HL-60/S4 (cell line): ENCODE measurements at regions not wholly inside any gene's neighbourhood (a gene's known extent, or its start where the extent isn't known, plus 50 kb on each side); places are given as distances from the start of the nearest gene placed in this dataset.

Source experiments
- in situ Hi-C: fragments of 300-500 bp; cut with MboI; formaldehyde crosslinking; loops from 2 replicates; pipeline ENCODE4 v1.14.3; 2022; ENCODE audit warnings: low sequenced_read_pairs

DNA sequence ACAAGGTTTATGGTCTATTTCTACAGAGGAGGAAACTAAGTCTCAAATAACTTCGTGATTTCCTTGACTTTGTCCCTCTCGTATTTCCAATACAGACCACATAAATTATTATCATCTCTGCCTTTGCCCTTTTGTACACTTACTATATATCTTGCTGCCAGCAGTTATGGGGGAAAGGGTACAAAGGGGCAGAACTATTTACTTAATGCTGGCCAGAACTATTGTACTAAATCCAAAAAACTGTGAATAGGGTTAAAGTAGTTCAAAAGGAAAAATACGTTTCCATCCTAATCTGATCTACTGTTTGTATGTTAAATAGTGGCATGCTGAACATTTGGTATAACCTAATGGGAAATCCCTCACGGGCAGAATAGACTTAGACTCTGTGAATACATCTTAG, 537.3 kb upstream of the SEMA6D start:
- in situ Hi-C loops = loop anchor here (25.0 kb wide), 1 partner anchor 807 kb away; no protein-coding TSS in a partner anchor

DNA sequence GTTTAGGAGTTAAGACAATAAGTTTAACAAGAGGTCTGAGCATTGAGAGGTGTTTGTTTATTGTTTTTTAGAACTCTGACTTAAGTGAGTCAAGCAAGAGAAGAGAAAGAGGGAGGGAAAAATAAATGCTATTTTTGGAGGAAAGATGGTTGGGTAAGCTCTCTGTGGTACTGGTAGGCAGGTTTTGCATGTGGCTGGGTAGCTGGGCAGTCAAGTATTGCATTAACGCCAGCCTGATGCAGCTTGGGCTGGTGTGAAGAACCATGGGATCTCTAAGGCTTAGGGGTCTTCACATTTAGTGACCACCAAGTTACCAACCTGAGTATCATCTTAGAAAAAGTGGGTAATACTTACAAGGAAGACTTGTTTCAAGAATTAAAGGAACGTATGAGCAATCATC, 534.5 kb upstream of the SEMA6D start:
- in situ Hi-C loops = loop anchor here (25.0 kb wide), 1 partner anchor 804 kb away; no protein-coding TSS in a partner anchor

DNA sequence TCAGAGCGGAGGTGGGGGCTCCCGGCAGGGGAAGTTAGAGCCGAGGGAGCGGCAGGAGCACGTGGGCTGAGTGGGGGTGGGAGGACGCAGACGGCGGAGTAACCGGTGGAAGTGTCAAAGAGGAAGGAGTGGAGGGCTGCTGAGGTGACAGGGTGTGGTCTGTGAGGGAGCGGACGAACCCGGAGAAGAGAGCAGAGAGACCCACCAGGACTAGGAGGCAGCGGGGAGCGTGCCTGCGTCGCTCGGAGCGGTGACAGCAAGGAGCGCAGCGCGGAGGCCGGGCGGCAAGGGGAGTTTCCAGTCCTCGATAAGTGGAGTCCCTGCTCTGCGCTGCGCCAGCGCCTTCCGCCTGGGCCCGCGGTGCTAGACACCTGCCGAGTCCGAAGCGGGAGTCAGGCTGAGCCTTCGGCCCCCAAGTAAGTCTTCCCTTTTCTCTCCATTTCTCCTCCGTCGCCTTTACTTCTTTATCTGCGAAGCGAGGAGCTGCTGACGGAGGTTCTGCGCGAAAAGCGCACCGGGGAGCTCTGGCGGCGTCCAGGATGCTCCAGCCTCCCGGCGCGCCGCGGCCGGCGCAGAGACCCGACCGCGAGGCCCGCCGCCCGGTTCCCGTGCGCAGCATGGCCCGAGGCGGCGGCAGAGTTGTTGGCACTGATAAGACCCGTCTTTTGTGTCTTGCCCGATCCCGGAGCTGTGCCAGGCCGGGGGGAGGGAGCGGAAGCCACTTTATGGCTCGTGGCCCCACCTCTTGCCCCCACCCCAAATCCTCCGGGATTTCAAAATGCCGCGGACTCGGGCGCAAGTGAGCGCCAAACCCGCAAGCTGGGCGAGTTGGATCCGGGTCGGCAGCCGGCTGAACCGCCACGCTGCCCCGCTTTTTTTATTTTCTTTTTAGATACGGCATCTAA, 533.0 kb upstream of the SEMA6D start:
- in situ Hi-C loops = loop anchor here (25.0 kb wide), 1 partner anchor 803 kb away; no protein-coding TSS in a partner anchor

DNA sequence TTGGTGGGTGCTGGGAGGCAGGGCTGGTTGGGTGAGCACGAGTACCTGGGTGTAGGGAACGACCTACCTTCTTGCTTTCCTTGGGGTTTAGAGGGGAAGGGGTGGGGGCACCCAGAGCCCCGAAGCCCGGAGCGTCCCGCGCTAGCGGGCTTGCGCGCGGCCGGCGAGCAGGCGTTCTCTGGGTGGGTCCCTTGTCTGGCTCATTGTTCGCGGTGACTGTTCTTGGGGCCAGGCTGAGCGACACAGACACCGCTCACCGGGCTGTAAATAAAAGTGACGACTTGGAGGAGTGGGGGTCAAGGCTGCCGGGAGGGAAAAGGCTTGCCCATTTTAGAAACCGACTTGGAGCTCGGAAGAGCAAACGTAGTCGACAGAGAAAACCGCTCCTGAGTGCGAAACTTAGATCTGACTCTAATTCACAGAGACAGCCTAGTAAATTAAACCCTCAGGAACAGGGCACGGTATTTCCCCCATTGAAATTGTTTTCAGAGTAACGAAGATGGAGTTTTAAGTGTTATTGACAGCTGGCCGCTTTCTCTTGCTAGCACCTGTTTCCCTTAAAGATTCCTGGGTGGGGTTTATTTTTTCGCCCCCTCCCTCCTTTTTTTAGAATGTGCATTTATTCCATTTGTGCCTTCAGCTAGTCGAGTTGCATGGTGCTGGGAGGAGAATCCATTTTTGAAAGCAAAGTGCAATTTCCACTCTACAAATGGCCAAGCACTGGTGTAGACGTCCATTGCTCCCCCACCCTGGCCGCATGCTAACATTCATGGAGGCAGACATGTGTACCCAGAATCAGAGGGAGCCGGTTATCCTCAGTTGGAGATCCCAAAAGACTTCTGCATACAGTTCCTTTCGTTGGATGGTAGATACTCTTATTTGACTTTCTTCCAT, 532.1 kb upstream of the SEMA6D start:
- in situ Hi-C loops = loop anchor here (25.0 kb wide), 1 partner anchor 802 kb away; no protein-coding TSS in a partner anchor

DNA sequence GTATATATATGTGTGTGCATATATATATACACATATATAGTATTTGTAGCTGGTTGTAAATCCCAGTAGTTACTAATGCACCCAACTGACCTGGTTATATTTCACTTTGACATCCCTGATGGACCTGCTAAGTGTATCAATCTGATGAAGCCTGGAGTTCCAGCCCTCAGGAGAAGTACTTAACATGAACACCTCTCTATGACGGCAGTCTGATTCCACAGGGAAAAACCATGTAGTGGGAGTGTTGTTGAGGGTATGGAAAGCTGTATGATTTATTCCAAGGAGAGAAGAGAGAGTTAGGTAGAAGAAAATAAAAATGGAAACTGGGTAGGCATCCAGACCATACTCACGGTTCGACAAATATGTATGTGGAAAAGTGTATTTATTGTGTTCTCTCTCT, 531.2 kb upstream of the SEMA6D start:
- in situ Hi-C loops = loop anchor here (25.0 kb wide), 1 partner anchor 801 kb away; no protein-coding TSS in a partner anchor

DNA sequence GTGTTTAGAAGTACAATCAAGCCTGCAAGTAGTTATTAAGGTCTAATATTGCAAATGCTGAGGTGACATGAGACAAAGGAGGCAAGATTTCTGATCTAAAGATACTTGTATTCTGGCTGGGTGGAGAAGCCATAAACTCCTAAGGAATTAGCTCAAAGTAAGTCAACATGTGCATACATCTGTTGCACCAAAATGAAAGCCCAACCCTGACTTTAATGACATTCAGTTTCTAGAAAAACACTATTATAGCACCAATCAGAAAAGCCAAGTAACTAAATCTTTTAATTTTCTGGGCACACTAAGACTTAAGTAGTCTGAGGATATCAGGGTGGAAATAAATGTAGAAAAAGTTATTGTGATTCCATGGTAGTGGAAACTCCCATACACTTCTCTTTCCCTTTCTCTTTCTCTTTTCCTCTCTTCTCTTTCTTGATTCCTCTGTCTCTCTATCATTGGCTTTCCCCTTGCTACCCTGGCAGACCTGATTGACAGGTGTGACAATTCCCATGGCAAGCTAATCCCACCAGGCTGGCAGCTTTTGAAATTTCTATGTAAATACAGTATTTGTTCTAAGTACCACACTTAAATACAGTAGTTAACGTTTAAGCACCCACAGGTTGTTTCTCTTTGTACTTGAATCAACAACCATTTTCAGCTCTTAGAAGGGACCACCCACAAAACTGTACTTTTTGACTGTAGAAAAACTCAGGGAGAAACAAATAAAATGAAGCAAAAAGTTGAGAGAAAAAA, 528.4 kb upstream of the SEMA6D start:
- in situ Hi-C loops = loop anchor here (25.0 kb wide), 1 partner anchor 798 kb away; no protein-coding TSS in a partner anchor

DNA sequence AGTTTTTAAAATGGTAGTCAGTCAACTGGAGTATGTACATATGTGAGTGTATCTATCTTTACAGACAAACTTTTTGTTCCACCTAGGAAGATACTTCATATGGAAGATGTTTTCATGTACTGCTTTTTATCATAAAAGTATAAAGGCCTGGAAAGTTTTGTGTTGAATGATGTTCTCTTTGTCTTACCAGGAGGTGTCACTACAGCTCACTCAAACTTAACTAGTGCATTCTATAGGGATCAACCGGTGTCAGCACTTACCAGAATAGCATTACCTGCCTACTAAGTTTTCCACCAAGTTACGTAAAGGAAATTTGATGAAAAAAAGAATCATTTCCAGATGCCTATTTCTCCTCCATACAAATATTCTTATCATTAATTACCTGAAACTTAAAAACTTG, 522.6 kb upstream of the SEMA6D start:
- in situ Hi-C loops = loop anchor here (25.0 kb wide), 1 partner anchor 793 kb away; no protein-coding TSS in a partner anchor

DNA sequence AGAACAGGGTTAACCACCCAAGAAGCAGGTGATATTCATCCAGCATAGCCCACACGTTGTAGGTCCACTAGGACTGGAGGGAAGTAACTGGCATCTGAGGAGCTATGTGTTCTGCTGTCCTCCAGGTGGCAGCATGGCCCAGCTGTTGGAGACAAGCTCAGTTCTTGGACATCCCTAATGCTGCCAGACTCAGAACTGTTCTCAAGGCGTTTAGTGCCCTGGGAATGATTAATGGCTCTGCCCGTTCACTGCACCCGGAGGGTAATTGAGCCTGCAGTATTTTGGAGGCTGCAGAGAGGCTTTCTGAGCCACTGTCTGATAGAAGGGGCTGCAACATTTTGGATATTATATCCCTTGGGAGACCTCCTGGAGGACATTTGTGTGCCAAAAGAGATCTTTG, 521.3 kb upstream of the SEMA6D start:
- in situ Hi-C loops = loop anchor here (25.0 kb wide), 1 partner anchor 791 kb away; no protein-coding TSS in a partner anchor

DNA sequence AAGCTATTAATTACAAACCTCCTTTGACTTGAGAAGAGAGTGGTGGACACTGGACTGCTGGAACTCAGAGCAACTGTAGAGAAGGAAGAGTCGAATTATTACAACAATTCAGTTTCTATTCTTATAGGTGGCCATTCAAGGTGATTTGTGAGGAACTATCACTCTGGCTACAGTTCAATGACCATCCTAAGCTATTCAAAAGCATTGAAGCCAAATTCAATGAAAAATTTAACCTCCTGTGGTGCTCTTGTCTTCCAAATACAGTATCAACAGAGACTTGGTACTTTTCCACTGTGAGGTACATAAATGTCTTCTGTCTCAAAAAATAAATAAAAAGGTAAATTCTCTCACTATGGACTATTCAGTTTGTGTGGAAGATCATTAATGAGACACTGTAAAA, 513.3 kb upstream of the SEMA6D start:
- in situ Hi-C loops = no loop called here

DNA sequence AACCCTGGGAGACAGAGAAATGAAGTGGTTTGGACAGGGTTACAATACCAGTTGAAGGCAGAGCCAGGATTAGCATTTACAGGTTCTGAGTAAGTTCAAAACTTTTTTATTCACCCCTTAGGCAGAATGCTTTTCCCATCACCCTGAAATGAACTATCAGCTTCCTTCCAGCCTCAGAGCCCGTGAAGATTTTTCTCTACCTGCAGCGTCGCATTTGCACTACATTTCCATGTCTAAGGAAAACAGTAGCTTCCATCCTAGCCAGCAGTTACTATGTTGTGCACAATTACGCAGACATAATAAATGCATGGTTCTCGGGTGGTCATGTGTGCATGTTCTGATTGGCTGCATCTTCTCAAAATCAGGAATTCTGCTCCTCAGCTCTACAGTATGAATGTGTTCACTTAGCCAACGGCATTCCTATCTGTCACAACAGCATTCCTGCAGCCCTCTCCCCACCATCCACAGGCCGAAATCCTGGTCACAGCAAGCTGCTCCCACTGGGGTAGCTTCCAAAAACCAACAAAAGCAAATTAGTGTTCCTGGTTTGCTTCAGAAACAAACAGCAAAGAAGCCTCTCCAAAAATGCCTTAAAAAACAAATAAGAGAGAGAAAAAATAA, 510.8 kb upstream of the SEMA6D start:
- in situ Hi-C loops = no loop called here

DNA sequence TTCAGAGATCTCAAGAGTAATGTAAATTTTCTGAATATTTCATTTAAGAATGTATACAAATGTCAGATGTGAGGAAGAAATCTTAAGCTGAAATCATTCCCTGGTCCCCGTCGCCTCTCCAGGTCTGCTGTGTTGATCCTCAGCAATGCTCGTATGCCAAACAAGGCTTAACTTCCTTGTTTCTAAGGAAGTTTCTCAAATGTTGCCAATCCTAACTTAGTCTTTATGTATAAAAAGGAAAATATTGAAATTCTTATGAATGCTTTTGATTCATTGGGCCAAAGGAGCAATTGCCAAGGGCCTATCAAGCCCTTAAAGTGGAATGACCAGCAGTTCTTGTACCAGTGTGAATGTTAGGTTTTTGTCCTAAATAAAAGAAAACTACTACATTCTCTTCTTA, 507.7 kb upstream of the SEMA6D start:
- in situ Hi-C loops = no loop called here

DNA sequence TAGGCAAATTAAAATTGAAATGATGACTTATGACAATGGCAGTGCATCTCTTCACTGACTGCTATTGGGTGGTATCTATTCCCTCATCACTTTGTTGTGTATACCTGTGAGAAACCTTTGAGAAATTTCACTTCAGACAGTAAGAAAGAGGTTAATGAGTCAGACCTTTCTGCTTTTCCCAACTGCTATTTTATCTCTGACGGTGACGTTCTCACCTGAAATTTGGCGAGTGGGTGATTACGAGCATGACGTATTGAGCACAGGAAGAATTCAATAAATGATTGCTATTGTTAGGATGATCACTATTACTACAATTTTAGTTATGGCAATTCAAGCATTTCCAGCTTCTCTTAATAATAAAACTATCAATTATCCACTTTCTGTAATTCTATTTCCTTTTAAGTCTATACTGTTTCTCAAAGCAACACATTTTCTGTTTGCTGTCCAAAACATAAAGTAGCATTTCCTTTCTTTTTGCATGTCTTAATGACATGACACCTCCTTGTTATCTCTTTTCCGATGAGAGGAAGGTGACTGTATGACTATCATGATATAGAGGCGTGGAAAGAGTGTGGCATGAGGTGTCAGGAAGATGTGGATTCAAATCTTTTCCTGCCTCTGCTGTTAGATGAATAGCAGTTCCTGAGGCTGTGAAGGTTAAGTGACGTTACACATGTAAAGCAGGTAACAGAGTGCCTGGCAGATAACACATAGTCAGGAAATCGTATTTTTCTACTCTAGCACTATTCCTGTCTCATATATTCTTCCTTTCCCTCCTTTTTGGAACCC, 504.9 kb upstream of the SEMA6D start:
- in situ Hi-C loops = no loop called here

DNA sequence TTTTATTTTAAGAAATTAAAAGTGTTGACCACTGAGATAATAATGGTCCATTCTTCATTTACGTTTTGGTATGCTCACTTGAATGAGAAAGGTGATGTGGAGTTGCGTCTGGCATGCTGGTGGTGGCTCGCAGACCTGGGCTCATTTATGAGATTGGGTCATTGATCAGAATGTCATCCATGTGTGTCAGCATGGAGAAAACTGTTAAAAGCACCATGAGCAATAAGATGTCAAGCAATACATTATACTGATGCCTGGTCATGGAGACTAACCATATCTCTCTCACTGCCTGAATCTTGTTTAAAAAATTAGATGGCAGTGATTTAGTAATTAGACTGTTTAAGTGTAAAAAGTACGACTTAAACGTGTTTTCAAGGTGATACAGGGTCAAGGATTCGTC, 503.4 kb upstream of the SEMA6D start:
- in situ Hi-C loops = no loop called here

DNA sequence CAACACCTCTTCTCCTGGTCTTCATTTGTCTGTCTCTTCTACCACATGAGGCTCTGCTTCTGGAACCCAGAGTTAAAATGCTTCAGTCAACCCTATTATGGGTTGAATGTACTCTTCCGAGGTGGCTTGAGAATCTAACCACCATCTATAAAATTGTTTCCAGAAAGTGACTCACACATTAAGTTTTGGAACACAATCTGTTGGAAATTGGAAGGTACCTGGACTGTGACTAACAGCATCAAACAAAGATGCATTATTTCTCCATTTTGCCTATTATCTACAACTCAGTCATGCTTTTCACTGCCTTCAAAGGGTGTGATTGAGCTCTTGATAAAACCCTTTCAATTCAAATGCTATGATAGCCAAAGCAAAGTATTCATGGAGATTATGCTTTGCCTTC, 499.0 kb upstream of the SEMA6D start:
- in situ Hi-C loops = no loop called here

DNA sequence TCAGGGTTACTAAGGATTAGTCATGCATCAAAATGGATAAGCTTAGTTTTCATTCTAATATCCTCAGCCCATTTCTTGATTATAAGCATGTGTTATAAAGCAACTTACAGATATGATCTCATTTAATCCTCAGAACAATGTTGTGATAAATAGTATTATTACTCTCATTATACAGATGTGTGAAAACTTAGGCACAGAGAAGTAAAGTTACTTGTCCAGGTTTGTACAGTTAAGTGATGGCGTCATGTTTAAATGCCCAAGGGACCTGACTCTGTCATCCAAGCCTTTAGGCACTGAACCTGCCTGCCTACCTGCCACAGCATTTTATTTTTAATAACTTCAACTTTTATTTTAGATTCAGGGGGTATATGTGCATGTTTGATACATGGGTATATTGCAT, 472.9 kb upstream of the SEMA6D start:
- in situ Hi-C loops = no loop called here

DNA sequence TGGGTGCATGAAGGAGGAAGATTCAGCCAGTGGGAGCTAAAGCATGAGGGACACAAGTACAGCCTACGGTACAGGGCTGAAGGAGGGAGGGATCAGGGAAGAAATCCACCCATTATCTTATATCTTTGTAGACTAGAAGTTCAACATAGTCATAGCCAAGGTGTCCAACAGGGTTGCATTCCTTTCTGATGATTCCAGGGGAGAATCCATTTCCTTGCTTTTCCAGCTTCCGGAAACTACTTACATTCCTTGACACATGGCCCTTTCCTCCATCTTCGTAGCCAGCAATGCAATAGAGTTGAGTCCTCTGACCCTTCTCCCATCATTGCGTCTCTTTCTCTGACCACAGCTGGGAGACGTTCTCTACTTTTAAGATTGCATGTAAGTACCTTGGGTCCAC, 471.0 kb upstream of the SEMA6D start:
- in situ Hi-C loops = no loop called here

DNA sequence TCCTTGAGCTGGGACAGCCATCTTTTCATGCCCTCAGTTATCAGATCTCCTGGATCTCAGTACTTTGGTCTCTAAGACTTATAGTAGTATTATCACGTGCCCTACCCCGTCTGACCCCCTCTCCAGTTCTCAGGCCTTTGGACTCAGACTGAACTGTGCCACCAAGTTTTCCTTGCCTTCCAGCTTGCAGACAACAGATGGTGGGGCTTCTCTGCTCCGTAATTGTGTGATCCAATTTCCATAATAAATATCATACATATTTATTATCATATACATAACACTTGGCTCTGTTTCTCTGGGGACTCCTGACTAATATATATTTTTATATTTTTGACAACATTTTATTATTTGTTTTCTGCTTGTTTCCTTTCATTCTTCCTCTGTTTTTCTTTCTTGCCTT, 458.8 kb upstream of the SEMA6D start:
- in situ Hi-C loops = no loop called here

DNA sequence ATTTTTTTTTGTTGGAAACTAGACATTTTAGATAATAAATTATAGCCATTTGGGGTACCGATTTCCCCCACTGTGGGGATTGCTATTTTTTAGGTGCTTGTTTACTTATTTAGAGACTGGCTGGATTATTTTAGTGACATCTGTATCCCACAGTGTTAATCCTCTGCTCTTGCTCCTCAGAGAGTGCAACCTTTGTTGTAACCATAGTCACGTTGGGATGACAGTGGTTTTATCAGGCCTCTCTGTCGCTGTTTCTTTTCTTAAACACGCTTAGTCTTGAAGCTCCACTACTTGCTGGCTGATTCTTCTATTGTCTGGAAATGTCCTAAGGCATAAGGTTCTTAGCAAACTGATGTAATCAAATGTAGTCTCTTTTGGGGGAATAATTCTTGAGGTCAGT, 451.6 kb upstream of the SEMA6D start:
- in situ Hi-C loops = no loop called here

DNA sequence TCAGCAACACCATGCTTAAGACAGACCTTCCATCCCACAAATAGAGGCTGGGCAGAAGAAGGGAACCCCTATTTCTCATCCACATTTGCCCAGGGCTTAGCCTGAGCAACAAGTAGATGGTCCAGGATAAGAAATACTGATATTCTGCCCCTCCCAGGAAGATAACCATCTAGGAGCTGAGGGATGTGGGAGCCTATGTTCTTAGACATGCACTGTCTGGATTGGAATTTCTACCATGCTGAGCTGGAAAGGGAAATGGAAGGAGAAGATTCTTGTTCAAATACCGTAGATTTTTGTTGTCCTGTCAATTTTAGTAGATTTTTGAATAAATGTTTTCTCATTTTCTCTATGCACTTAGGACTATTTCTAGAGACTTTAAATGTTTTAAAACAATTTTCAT, 450.7 kb upstream of the SEMA6D start:
- in situ Hi-C loops = no loop called here
